ENCODE measurements at regions not wholly inside any gene's neighbourhood (a gene's known extent, or its start where the extent isn't known, plus 50 kb on each side); places are given as distances from the start of the nearest gene placed in this dataset.

DNA sequence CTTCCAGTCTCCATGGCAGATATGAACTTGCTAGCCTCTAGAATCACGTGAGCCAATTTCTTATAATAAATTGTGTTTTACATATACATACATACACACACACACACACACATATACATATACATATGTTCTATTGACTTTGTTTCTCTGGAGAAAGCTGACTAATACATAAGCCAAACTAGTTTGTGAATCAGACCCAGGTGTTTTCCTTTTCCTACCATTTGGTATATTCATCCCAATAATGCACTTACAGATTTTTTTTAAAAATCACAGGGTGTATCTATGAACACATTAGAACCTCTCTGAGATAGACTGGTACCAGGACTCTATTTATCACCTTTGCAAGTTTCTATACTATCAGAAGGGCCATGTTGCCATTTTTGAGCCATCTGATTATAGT is 122.9 kb upstream of the KCNH8 start:
- H3K79me2 ChIP-seq (ENCODE audit: insufficient read depth, low read length) = no peaks in the 10 kb centered on the region
- no peak overlapping the region for H3K27ac ChIP-seq (ENCODE audit: low read depth, low read length, poor library complexity, severe bottlenecking)
- H3F3A ChIP-seq (ENCODE audit: insufficient read depth, low read length) = no peaks in the 10 kb centered on the region
- H3K36me3 ChIP-seq (ENCODE audit: insufficient read depth, low read length) = no peaks in the 10 kb centered on the region
- no peak overlapping the region for H3K9ac ChIP-seq (ENCODE audit: low read length)
- TF ChIP-seq EZH2 (IDR thresholded peaks at IDR 0.05; ENCODE audit: borderline replicate concordance, low read length) = no peak
- TF ChIP-seq, protein P1, sequence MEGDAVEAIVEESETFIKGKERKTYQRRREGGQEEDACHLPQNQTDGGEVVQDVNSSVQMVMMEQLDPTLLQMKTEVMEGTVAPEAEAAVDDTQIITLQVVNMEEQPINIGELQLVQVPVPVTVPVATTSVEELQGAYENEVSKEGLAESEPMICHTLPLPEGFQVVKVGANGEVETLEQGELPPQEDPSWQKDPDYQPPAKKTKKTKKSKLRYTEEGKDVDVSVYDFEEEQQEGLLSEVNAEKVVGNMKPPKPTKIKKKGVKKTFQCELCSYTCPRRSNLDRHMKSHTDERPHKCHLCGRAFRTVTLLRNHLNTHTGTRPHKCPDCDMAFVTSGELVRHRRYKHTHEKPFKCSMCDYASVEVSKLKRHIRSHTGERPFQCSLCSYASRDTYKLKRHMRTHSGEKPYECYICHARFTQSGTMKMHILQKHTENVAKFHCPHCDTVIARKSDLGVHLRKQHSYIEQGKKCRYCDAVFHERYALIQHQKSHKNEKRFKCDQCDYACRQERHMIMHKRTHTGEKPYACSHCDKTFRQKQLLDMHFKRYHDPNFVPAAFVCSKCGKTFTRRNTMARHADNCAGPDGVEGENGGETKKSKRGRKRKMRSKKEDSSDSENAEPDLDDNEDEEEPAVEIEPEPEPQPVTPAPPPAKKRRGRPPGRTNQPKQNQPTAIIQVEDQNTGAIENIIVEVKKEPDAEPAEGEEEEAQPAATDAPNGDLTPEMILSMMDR (IDR thresholded peaks at IDR 0.05; ENCODE audit: low read length) = no peak
- no peaks in the 10 kb centered on the region for H3K9me3 ChIP-seq (ENCODE audit: low read length)
- no peak overlapping the region for H3K4me2 ChIP-seq (ENCODE audit: low read length)
- no peak overlapping the region for H2AFZ ChIP-seq (ENCODE audit: low read length)
- no peaks in the 10 kb centered on the region for H3K9me2 ChIP-seq (ENCODE audit: low read depth, low read length)
- no peak overlapping the region for H3K4me3 ChIP-seq (ENCODE audit: low read depth, low read length, poor library complexity, severe bottlenecking)
- no peaks in the 10 kb centered on the region for H3K4me1 ChIP-seq (ENCODE audit: insufficient read depth, low read length, severe bottlenecking)
- H4K20me1 ChIP-seq (ENCODE audit: insufficient read depth, low read length) = no peaks in the 10 kb centered on the region
- H3K27me3 ChIP-seq (ENCODE audit: insufficient read depth, low read length) = no peaks in the 10 kb centered on the region

DNA sequence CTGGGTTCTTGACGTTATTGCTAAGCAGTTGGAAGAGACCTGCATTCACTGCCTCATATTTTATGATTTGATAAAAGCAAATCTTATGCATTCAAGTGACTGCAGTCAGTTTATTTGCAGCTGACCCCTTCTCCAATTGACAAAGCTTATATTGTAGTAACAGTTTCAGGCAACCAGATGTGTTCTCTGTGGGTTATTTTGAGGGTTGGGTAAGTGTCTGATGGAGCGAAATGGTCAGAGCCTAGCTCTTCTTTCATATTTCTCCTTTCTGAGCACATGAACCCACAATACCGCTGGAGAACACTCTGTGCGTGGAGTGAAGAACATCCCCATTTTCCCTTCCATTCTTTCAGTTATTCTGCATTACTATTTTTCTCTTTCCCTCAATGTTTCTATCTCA is 125.8 kb upstream of the KCNH8 start:
- no peaks in the 10 kb centered on the region for H3K79me2 ChIP-seq (ENCODE audit: insufficient read depth, low read length)

DNA sequence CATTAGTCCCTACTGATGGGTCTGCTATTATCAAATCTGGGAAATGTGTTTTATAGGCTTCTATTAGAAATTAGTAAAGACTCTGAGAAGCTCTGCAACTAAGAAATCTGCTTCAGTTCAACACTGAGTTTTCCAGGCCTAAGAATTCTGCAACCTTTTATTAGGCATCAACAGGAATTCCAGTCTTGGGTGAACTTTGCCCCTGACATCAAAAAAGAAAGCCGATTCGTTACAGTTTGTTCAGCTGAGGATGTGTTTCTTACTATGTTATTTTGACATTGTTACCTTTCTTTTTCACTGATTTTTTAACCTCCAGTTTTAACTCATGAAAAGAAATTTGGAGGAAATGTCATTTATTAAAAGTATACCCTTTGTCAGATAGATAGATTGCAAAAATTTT is 131.5 kb upstream of the KCNH8 start:
- Histone ChIP-seq H3K9ac (ENCODE audit: low read length) (no peak overlapping the region), H3K4me1 (ENCODE audit: insufficient read depth, low read length, severe bottlenecking) (no peaks in the 10 kb centered on the region), H3K27ac (ENCODE audit: low read depth, low read length, poor library complexity, severe bottlenecking) (no peak overlapping the region), H3K9me3 (ENCODE audit: low read length) (no peaks in the 10 kb centered on the region), H4K20me1 (ENCODE audit: insufficient read depth, low read length) (no peaks in the 10 kb centered on the region), H3K36me3 (ENCODE audit: insufficient read depth, low read length) (no peaks in the 10 kb centered on the region), H3K79me2 (ENCODE audit: insufficient read depth, low read length) (no peaks in the 10 kb centered on the region), H3K4me2 (ENCODE audit: low read length) (no peak overlapping the region), H3F3A (ENCODE audit: insufficient read depth, low read length) (no peaks in the 10 kb centered on the region), H2AFZ (ENCODE audit: low read length) (no peak overlapping the region), H3K27me3 (ENCODE audit: insufficient read depth, low read length) (no peaks in the 10 kb centered on the region), H3K4me3 (ENCODE audit: low read depth, low read length, poor library complexity, severe bottlenecking) (no peak overlapping the region), H3K9me2 (ENCODE audit: low read depth, low read length) (no peaks in the 10 kb centered on the region)
- no peak for TF ChIP-seq EZH2 (IDR thresholded peaks at IDR 0.05; ENCODE audit: borderline replicate concordance, low read length)
- TF ChIP-seq, protein P1 (IDR thresholded peaks at IDR 0.05; ENCODE audit: low read length) = no peak

More for the DNA sequence above, 125.8 kb upstream of the KCNH8 start:
- Histone ChIP-seq H3K36me3 (ENCODE audit: insufficient read depth, low read length) (no peaks in the 10 kb centered on the region), H3K9me3 (ENCODE audit: low read length) (no peaks in the 10 kb centered on the region), H3K4me1 (ENCODE audit: insufficient read depth, low read length, severe bottlenecking) (no peaks in the 10 kb centered on the region), H3K9me2 (ENCODE audit: low read depth, low read length) (no peaks in the 10 kb centered on the region), H3K9ac (ENCODE audit: low read length) (no peak overlapping the region), H3K4me2 (ENCODE audit: low read length) (no peak overlapping the region), H3K27ac (ENCODE audit: low read depth, low read length, poor library complexity, severe bottlenecking) (no peak overlapping the region), H4K20me1 (ENCODE audit: insufficient read depth, low read length) (no peaks in the 10 kb centered on the region), H3F3A (ENCODE audit: insufficient read depth, low read length) (no peaks in the 10 kb centered on the region), H3K4me3 (ENCODE audit: low read depth, low read length, poor library complexity, severe bottlenecking) (no peak overlapping the region), H2AFZ (ENCODE audit: low read length) (no peak overlapping the region), H3K27me3 (ENCODE audit: insufficient read depth, low read length) (no peaks in the 10 kb centered on the region)
- TF ChIP-seq EZH2 (IDR thresholded peaks at IDR 0.05; ENCODE audit: borderline replicate concordance, low read length) = no peak
- TF ChIP-seq, protein P1 (IDR thresholded peaks at IDR 0.05; ENCODE audit: low read length) = no peak
